PFSK-1 (cell line): ENCODE measurements at regions not wholly inside any gene's neighbourhood (a gene's known extent, or its start where the extent isn't known, plus 50 kb on each side); places are given as distances from the start of the nearest gene placed in this dataset.

Experiments used
- FOXP2 ChIP-seq: optimal IDR thresholded peaks from 2 replicates; pipeline ENCODE3; 2011; ENCODE audit warnings: borderline replicate concordance, control low read depth, inconsistent platforms; ENCODE audit not compliant: insufficient read depth; ENCODE audit errors: extremely low read length, extremely low read depth
- POLR2AphosphoS5 ChIP-seq: IDR thresholded peaks from 2 replicates; pipeline ENCODE4 v1.6.1; 2012; ENCODE audit warnings: low read depth, mild to moderate bottlenecking, control low read depth, low read length, moderate library complexity
- REST ChIP-seq, 2 experiments: IDR thresholded peaks; 2 replicates each; pipeline versions ENCODE4 v1.6.1 to v1.8.0; 2011 to 2012; ENCODE audit warnings: low read depth in 2 of 2, low read length in 2 of 2, control low read depth in 1 of 2, inconsistent platforms in 1 of 2, mild to moderate bottlenecking in 1 of 2, moderate library complexity in 1 of 2; ENCODE audit not compliant: insufficient read depth in 1 of 2
- SIN3A ChIP-seq: IDR thresholded peaks from 2 replicates; pipeline ENCODE4 v1.6.1; 2012; ENCODE audit warnings: mild to moderate bottlenecking, low read length, moderate library complexity, borderline replicate concordance; ENCODE audit not compliant: insufficient read depth
- TAF1 ChIP-seq: IDR thresholded peaks from 2 replicates; pipeline ENCODE4 v1.6.1; 2012; ENCODE audit warnings: low read length, control low read depth, borderline replicate concordance; ENCODE audit not compliant: insufficient read depth

GRCh38 chr3:127497166-127497565 lies 93.4 kb downstream of the TPRA1 start:
- TF ChIP-seq FOXP2, result no peak

- no peak for TF ChIP-seq SIN3A
- no peak for TF ChIP-seq POLR2AphosphoS5
- no peak for TF ChIP-seq TAF1
- no peak for TF ChIP-seq FOXP2
- TF ChIP-seq REST (IDR thresholded peaks at IDR 0.05; ENCODE audit: insufficient read depth in 1 of 2, low read depth in 2 of 2, low read length in 2 of 2), result no peak
Observed at GRCh38 chr3:127495821-127496655, 94.5 kb downstream of the TPRA1 start.

DNA sequence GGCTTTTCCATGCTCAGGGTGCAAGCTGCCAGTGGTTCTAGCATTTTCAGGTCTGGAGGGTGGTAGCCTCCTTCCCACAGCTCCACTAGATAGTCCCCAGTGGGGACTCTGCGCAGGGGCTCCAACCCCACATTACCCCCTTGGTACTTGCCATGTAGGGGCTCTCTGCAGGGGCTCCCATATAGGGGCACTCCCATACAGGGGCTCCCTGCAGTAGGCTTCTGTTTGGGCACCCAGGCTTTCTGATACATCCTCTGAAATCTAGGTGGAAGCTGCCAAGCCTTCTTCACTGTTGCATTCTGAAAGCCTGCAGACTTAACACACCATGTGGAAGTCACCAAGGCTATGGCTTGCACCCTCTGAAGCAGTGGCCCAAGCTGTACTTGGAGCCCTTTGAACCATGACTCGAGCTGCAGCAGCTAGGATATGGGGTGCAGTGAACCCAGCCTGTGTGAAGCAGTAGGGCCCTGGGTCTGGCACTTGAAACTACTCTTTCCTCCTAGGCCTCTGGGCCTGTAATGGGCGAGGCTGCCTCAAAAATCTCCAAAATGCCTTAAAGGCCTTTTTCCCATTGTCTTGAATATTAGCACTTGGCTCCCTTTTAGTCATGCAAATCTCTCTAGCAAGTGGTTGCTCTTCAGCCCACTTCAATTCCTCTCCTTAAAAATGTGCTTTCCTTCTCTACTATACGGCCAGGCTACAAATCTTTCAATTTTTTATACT lies 96.4 kb downstream of the TPRA1 start:
- TF ChIP-seq POLR2AphosphoS5, result no peak
- no peak for TF ChIP-seq SIN3A
- TF ChIP-seq TAF1, result no peak
- TF ChIP-seq REST (IDR thresholded peaks at IDR 0.05; ENCODE audit: insufficient read depth in 1 of 2, low read depth in 2 of 2, low read length in 2 of 2), result no peak
- TF ChIP-seq FOXP2, result no peak

GRCh38 chr3:127492426-127492825 lies 98.1 kb downstream of the TPRA1 start:
- TF ChIP-seq REST (IDR thresholded peaks at IDR 0.05; ENCODE audit: insufficient read depth in 1 of 2, low read depth in 2 of 2, low read length in 2 of 2) (no peak), SIN3A (no peak), TAF1 (no peak), POLR2AphosphoS5 (no peak), FOXP2 (no peak)

GRCh38 chr3:127491909-127492308 lies 98.6 kb downstream of the TPRA1 start:
- TF ChIP-seq POLR2AphosphoS5 (no peak), TAF1 (no peak), REST (IDR thresholded peaks at IDR 0.05; ENCODE audit: insufficient read depth in 1 of 2, low read depth in 2 of 2, low read length in 2 of 2) (no peak), SIN3A (no peak), FOXP2 (no peak)
